ENCODE measurements at regions not wholly inside any gene's neighbourhood (a gene's known extent, or its start where the extent isn't known, plus 50 kb on each side); places are given as distances from the start of the nearest gene placed in this dataset.
"Not testable (repeated sequence)": the region's sequence is repeated elsewhere in the genome, so short reads cannot be mapped to it uniquely, and the experiment has no call there.

GRCh38 chr2:167814881-167815718 is 432.3 kb downstream of the STK39 start:
- H3F3A ChIP-seq (replicated peaks; ENCODE audit: insufficient read depth), result no peaks in the 10 kb centered on the region
- WGBS (ENCODE audit: low lambda C conversion rate), result 59% methylated on average over 9 of the region's 10 CpGs
- no peaks in the 10 kb centered on the region for H3K9me3 ChIP-seq
- no peak overlapping the region for H3K9ac ChIP-seq
- no peaks in the 10 kb centered on the region for H3K36me3 ChIP-seq (replicated peaks in 1 of 2; ENCODE audit: control insufficient read depth in 1 of 2, insufficient read depth in 2 of 2, low read length in 1 of 2)
- no peak for DNase-seq
- H3K27me3 ChIP-seq (ENCODE audit: insufficient read depth), result no peaks in the 10 kb centered on the region
- H2AFZ ChIP-seq (ENCODE audit: low read depth), result no peak overlapping the region
- TF ChIP-seq EP300 (IDR thresholded peaks at IDR 0.05; ENCODE audit: borderline replicate concordance in 1 of 2, low read depth in 1 of 2, low read length in 1 of 2) (no peak), MEF2A (IDR thresholded peaks at IDR 0.05; ENCODE audit: borderline replicate concordance, low read depth) (no peak), TAF1 (IDR thresholded peaks at IDR 0.05; ENCODE audit: borderline replicate concordance, low read depth, low read length) (no peak), GATA2 (CRISPR knock-in tag; IDR thresholded peaks at IDR 0.05) (no peak), YY1 (IDR thresholded peaks at IDR 0.05; ENCODE audit: low read depth) (no peak), PBX3 (IDR thresholded peaks at IDR 0.05) (no peak), CHD2 (IDR thresholded peaks at IDR 0.05; ENCODE audit: low read length, partially characterized antibody) (no peak), REST (IDR thresholded peaks at IDR 0.05; ENCODE audit: low read depth, low read length) (no peak), POLR2AphosphoS5 (IDR thresholded peaks at IDR 0.05; ENCODE audit: low read depth, low read length) (no peak), FOSL2 (IDR thresholded peaks at IDR 0.05; ENCODE audit: borderline replicate concordance, low read depth) (no peak), ELF1 (IDR thresholded peaks at IDR 0.05) (no peak), RCOR1 (IDR thresholded peaks at IDR 0.05; ENCODE audit: low read length) (no peak), FOXM1 (IDR thresholded peaks at IDR 0.05; ENCODE audit: low read depth) (no peak), CTCF (IDR thresholded peaks at IDR 0.05) (no peak), SIN3A (IDR thresholded peaks at IDR 0.05; ENCODE audit: borderline replicate concordance, low read depth, low read length) (no peak), USF2 (IDR thresholded peaks at IDR 0.05; ENCODE audit: borderline replicate concordance, low read depth, low read length) (no peak), RAD21 (IDR thresholded peaks at IDR 0.05; ENCODE audit: low read length) (no peak), EZH2phosphoT487 (IDR thresholded peaks at IDR 0.05; ENCODE audit: borderline replicate concordance, low read depth) (no peak)
- no peak overlapping the region for H3K27ac ChIP-seq (ENCODE audit: low read depth in 2 of 2, low read length in 1 of 2)
- no peaks in the 10 kb centered on the region for H3K79me2 ChIP-seq (ENCODE audit: insufficient read depth)
- no peaks in the 10 kb centered on the region for H3K9me2 ChIP-seq
- H3K4me3 ChIP-seq (ENCODE audit: low read depth in 2 of 2, low read length in 1 of 2), result no peak overlapping the region
- H3K4me1 ChIP-seq (ENCODE audit: control insufficient read depth in 1 of 2, insufficient read depth in 2 of 2, low read depth in 1 of 2, low read length in 1 of 2), result no peaks in the 10 kb centered on the region; a peak in 2 of 4 replicates
- no peak overlapping the region for H3K4me2 ChIP-seq
- H4K20me1 ChIP-seq (ENCODE audit: insufficient read depth), result no peaks in the 10 kb centered on the region
- CTCF ChIA-PET, result interaction anchor here (1.4 kb wide), 1 partner anchor 304 kb away, joined by 3 read pairs; no protein-coding TSS in a partner anchor
- POLR2A ChIA-PET, result no interaction called here

- POLR2A ChIA-PET, result not testable (repeated sequence)
These were observed 432.9 kb downstream of the STK39 start for GRCh38 chr2:167814482-167814880.

More at GRCh38 chr2:167814482-167814880, 432.9 kb downstream of the STK39 start:
- H3K4me2 ChIP-seq; H3K9me3 ChIP-seq; H3K9me2 ChIP-seq; H3F3A ChIP-seq (replicated peaks; ENCODE audit: insufficient read depth); H3K27ac ChIP-seq (ENCODE audit: low read depth in 2 of 2, low read length in 1 of 2); H3K36me3 ChIP-seq (replicated peaks in 1 of 2; ENCODE audit: control insufficient read depth in 1 of 2, insufficient read depth in 2 of 2, low read length in 1 of 2); H3K4me1 ChIP-seq (ENCODE audit: control insufficient read depth in 1 of 2, insufficient read depth in 2 of 2, low read depth in 1 of 2, low read length in 1 of 2); H3K9ac ChIP-seq; DNase-seq; H4K20me1 ChIP-seq (ENCODE audit: insufficient read depth); H3K4me3 ChIP-seq (ENCODE audit: low read depth in 2 of 2, low read length in 1 of 2); H2AFZ ChIP-seq (ENCODE audit: low read depth); H3K27me3 ChIP-seq (ENCODE audit: insufficient read depth); H3K79me2 ChIP-seq (ENCODE audit: insufficient read depth); CTCF ChIA-PET: not testable (repeated sequence)
- 81% methylated on average over 13 of the region's 13 CpGs for WGBS (ENCODE audit: low lambda C conversion rate)

Measured in SK-N-SH (cell line).